ENCODE measurements at regions not wholly inside any gene's neighbourhood (a gene's known extent, or its start where the extent isn't known, plus 50 kb on each side); places are given as distances from the start of the nearest gene placed in this dataset.

- H3K9me3 ChIP-seq: no peaks in the 10 kb centered on the region
- TF ChIP-seq CTCF (IDR thresholded peaks at IDR 0.05): no peak
- no peak overlapping the region for H3K4me3 ChIP-seq
- DNase-seq: no peak
- no peaks in the 10 kb centered on the region for H3K4me1 ChIP-seq
- H3K27me3 ChIP-seq: no peaks in the 10 kb centered on the region
- no peaks in the 10 kb centered on the region for H3K36me3 ChIP-seq
- intact Hi-C loops (cut with DNase I): no loop called here
- H3K27ac ChIP-seq: no peak overlapping the region
- H3K9ac ChIP-seq (ENCODE audit: low read depth in 2 of 2, low read length in 2 of 2): no peak overlapping the region
These were observed 84.0 kb upstream of the ARAP3 start for GRCh38 chr5:141765896-141766551.

GRCh38 chr5:141763541-141763940, 81.5 kb upstream of the ARAP3 start:
- Histone ChIP-seq H3K27me3 (no peaks in the 10 kb centered on the region), H3K4me3 (no peak overlapping the region), H3K9me3 (no peaks in the 10 kb centered on the region), H3K27ac (no peak overlapping the region), H3K9ac (ENCODE audit: low read depth in 2 of 2, low read length in 2 of 2) (no peak overlapping the region), H3K4me1 (no peaks in the 10 kb centered on the region), H3K36me3 (no peaks in the 10 kb centered on the region)
- intact Hi-C loops (cut with DNase I): no loop called here
- no peak for DNase-seq
- TF ChIP-seq CTCF (IDR thresholded peaks at IDR 0.05): no peak

- Histone ChIP-seq H3K4me3 (no peak overlapping the region), H3K9me3 (no peaks in the 10 kb centered on the region), H3K27ac (no peak overlapping the region), H3K36me3 (no peaks in the 10 kb centered on the region), H3K27me3 (no peaks in the 10 kb centered on the region), H3K4me1 (no peaks in the 10 kb centered on the region), H3K9ac (ENCODE audit: low read depth in 2 of 2, low read length in 2 of 2) (no peak overlapping the region)
- DNase-seq: no peak
- TF ChIP-seq CTCF (IDR thresholded peaks at IDR 0.05): no peak
- intact Hi-C loops (cut with DNase I): no loop called here
These were observed 80.8 kb upstream of the ARAP3 start for GRCh38 chr5:141762790-141763368.

GRCh38 chr5:141762316-141762715, 80.3 kb upstream of the ARAP3 start:
- no peak for DNase-seq
- Histone ChIP-seq H3K27me3 (no peaks in the 10 kb centered on the region), H3K4me3 (no peak overlapping the region), H3K27ac (no peak overlapping the region), H3K36me3 (no peaks in the 10 kb centered on the region), H3K4me1 (no peaks in the 10 kb centered on the region), H3K9ac (ENCODE audit: low read depth in 2 of 2, low read length in 2 of 2) (no peak overlapping the region), H3K9me3 (no peaks in the 10 kb centered on the region)
- TF ChIP-seq CTCF (IDR thresholded peaks at IDR 0.05): no peak
- intact Hi-C loops (cut with DNase I): no loop called here

GRCh38 chr5:141760753-141761152, 78.7 kb upstream of the ARAP3 start:
- H3K4me1 ChIP-seq: no peaks in the 10 kb centered on the region
- DNase-seq: no peak
- TF ChIP-seq CTCF (IDR thresholded peaks at IDR 0.05): no peak
- H3K27ac ChIP-seq: no peak overlapping the region
- H3K9me3 ChIP-seq: no peaks in the 10 kb centered on the region
- no peak overlapping the region for H3K9ac ChIP-seq (ENCODE audit: low read depth in 2 of 2, low read length in 2 of 2)
- no peak overlapping the region for H3K4me3 ChIP-seq
- no peaks in the 10 kb centered on the region for H3K36me3 ChIP-seq
- H3K27me3 ChIP-seq: no peaks in the 10 kb centered on the region
- intact Hi-C loops (cut with DNase I): no loop called here

All from colonic mucosa (tissue), 4 donors.